ENCODE measurements at regions not wholly inside any gene's neighbourhood (a gene's known extent, or its start where the extent isn't known, plus 50 kb on each side); places are given as distances from the start of the nearest gene placed in this dataset.

DNA sequence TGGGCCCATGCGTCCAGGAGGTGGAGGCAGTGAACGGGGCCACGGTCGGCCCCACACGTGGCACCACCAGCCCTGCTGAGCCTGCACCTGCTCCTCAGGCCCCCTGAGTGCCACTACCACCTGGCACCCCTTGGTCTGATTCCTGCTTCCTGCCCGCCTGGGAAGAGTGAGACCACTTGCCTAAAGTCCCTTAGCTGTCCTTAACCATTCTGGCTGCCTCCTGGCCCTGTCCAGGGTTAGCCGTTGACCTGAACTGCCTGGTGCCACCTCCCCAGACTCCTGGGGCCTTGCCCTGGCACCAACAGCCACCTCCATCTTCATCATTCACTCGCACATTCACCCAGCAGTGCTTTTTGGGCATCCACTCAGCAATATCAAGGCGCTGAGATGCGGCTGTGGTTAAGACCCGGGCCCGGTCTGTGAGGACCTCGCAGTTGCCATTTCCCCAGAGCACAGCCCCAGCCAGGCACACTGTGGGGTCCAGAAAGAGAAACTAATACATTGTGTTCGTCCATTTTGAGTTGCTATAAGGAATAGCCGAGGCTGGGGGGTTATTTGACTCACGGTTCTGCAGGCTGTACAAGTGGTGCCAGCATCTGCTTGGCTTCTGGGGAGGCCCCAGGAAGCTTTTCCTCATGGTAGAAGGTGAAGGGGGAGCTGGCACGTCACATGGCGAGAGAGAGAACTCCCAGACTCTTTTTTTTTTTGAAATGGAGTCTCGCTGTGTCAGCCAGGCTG, 318.4 kb downstream of the SEC14L1 start:
- DNase-seq (ENCODE audit: low read depth, low spot score): peak; percentile 42
- in situ Hi-C loops (cut with HindIII; ENCODE audit: low pct_unique_long_range_greater_than_20kb, low sequenced_read_pairs): loop anchor here (10.0 kb wide), 1 partner anchor 114 kb away; no protein-coding TSS in a partner anchor

- no peak for DNase-seq (ENCODE audit: low read depth, low spot score)
- in situ Hi-C loops (cut with HindIII; ENCODE audit: low pct_unique_long_range_greater_than_20kb, low sequenced_read_pairs): no loop called here
These were observed 319.8 kb downstream of the SEC14L1 start for GRCh38 chr17:77460514-77461046.

DNA sequence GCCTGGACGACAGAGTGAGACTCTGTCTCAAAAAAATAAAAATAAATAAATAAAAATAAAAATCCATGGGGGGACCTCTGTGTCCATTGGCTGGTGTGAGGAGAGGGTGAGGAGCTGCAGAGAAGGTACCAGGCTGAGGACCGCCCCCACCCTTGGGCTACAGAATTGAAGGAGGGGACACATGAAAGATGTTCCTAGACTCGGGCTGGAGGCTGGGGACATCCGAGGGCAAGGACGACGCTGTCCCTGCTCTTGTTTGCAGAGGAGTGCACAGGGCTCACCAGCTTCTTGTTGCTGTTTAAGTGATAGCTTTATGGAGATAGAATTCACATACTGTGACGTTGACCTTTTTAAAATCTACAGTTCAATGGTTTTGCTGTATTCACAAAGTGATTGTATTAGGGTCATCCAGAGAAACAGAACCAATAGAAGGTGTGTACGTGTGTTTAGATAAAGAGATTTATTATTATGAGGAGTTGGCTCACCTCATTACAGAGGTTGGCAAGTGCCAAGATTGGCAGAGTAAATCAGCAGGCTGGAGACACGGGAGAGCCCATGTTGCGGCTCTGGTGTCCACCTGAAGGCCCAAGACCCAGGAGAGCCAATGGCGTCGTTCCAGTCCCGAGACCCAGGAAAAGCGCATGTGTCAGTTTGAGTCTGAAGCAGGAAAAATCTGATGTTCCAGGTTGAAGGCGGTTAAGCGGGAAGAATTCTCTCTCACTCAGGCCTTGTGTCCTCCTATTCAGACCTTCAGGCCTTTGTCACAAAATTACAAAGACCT, 320.7 kb downstream of the SEC14L1 start:
- in situ Hi-C loops (cut with HindIII; ENCODE audit: low pct_unique_long_range_greater_than_20kb, low sequenced_read_pairs): no loop called here
- DNase-seq (ENCODE audit: low read depth, low spot score): no peak

- DNase-seq (ENCODE audit: low read depth, low spot score): no peak
- in situ Hi-C loops (cut with HindIII; ENCODE audit: low pct_unique_long_range_greater_than_20kb, low sequenced_read_pairs): no loop called here
These were observed 321.3 kb downstream of the SEC14L1 start for GRCh38 chr17:77462090-77462489.

DNA sequence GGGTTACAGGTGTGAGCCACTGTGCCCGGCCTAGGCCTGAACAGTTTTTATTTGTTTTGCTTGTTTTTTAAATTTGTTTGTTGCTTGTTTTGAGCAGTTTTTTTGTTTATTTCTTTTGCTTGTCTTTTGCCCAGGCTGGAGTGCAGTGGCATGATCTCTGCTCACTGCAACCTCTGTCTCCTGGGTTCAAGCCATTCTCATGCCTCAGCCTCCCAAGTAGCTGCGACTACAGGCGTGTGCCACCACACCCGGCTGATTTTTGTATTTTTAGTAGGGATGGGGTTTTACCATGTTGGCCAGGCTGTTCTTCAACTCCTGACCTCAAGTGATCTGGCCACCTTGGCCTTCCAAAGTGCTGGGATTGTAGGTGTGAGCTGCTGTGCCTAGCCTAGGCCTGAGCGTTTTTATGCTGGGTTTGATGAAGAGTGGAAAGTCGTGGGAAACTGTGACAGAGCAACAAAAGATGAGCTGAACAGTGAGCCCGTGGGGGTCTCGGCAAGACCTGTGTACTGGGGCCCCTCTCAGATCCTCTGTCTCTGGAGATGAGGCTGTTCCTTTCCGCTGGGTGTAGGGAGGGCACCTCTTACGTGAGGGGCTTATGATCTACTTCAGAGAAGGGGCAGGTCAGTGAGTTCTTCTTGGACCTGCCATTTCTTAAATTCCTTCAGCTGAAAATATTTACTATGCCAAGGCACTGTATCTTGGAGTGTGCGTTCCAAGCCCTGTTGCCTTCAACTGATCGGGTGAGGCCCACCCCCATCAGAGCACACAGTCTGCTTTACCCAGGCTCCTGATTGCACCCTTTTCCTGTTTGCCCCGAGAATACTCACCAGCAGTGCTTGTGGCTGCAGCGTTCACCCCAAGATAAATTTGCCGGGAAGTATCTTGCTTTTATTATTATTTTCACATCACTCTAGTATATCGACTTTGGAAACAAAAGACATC, 322.1 kb downstream of the SEC14L1 start:
- in situ Hi-C loops (cut with HindIII; ENCODE audit: low pct_unique_long_range_greater_than_20kb, low sequenced_read_pairs): no loop called here
- DNase-seq (ENCODE audit: low read depth, low spot score): no peak

DNA sequence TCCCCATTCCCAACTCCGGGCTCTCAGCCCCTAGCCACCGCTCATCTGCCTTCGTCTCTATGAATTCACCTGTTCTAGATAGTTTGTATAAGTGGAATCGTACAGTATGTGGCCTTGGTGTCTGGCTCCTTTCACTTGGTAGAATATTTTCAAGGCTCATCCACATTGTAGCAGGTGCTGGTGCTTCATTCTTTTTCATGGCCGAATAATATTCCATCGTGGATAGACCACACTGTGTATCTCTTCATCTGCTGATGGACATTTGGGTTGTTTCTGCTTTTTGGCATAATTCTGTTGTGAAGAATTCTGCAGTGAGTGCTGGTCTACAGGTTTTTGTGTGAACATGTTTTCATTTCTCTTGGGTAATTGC, 324.2 kb downstream of the SEC14L1 start:
- DNase-seq (ENCODE audit: low read depth, low spot score): no peak
- in situ Hi-C loops (cut with HindIII; ENCODE audit: low pct_unique_long_range_greater_than_20kb, low sequenced_read_pairs): no loop called here

- DNase-seq (ENCODE audit: low read depth, low spot score): peak; percentile 48
These were observed 324.7 kb downstream of the SEC14L1 start for GRCh38 chr17:77465358-77466041.

DNA sequence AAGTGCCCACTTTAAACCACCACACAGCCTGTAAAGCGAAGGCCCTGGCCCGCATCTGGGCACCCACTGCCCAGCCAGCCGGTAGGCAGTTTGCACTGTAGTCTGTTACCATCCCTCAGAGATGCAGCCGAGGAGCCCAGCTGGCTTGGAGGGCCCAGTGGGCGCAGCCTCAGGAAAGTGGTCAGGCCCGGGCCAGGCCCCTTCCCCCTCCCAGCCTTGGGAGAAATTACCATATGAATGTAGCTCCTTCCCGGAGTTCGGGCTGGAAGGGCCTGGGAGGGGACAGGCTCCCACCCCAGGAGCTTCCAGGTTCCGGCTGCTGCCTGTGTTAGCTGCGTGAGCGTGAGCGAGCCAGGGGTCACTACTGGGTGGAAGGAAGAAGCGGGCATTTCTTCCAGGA, 325.4 kb downstream of the SEC14L1 start:
- DNase-seq (ENCODE audit: low read depth, low spot score): no peak
- in situ Hi-C loops (cut with HindIII; ENCODE audit: low pct_unique_long_range_greater_than_20kb, low sequenced_read_pairs): no loop called here

More at GRCh38 chr17:77465358-77466041, 324.7 kb downstream of the SEC14L1 start:
- in situ Hi-C loops (cut with HindIII; ENCODE audit: low pct_unique_long_range_greater_than_20kb, low sequenced_read_pairs): no loop called here

DNA sequence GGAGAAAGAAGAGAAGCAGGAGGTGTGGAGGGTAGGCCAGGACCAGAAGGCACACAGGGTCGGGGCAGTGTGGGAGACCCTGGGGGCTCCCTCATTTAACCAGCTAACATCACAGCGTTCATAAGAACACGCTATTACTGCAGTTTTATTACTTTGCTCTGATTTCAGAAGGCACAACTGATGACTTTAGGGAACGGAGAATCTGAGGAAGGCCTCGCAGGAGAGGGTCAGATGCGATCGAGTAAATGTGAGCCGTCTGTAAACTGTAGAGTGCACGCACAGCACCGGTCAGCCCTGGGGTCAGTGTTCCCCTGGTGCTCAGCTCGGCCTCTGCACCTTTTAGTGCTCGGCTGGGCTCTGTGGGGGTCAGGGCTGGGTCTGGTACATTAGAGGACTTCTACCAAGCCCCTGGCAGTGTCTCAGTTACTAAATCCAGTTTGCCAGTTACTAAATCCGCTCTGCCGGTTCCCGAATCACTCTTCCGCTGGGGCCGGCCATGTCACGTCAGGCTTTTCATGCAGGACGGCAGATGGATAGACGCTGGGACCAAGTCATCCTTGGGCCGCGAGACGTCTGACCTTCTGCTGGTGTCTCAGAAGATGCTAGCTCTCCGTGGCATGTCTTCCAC, 325.9 kb downstream of the SEC14L1 start:
- in situ Hi-C loops (cut with HindIII; ENCODE audit: low pct_unique_long_range_greater_than_20kb, low sequenced_read_pairs): no loop called here
- no peak for DNase-seq (ENCODE audit: low read depth, low spot score)

DNA sequence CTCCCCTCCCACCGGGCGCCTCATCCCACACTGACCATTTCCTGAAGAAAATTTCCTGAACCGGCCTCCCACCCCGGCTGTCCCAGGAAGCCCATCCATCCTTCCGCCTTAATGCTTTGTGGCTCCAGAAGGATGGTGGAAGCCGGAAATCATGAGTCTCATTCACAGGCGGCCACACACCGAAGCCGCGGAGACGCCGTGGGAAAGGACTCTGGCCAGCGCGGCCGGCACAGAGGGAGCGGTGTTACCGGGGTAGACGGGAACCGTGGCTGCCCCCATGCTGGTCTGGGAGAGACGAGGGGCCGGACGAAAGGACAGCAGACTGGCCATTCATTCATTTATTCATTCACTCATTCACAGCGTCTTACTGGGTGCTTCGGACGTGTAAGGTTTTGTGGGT, 326.8 kb downstream of the SEC14L1 start:
- in situ Hi-C loops (cut with HindIII; ENCODE audit: low pct_unique_long_range_greater_than_20kb, low sequenced_read_pairs): no loop called here
- no peak for DNase-seq (ENCODE audit: low read depth, low spot score)

- DNase-seq (ENCODE audit: low read depth, low spot score): no peak
- in situ Hi-C loops (cut with HindIII; ENCODE audit: low pct_unique_long_range_greater_than_20kb, low sequenced_read_pairs): no loop called here
These were observed 328.1 kb downstream of the SEC14L1 start for GRCh38 chr17:77468897-77469296.

GRCh38 chr17:77470330-77470786, 329.6 kb downstream of the SEC14L1 start:
- no peak for DNase-seq (ENCODE audit: low read depth, low spot score)
- in situ Hi-C loops (cut with HindIII; ENCODE audit: low pct_unique_long_range_greater_than_20kb, low sequenced_read_pairs): no loop called here

DNA sequence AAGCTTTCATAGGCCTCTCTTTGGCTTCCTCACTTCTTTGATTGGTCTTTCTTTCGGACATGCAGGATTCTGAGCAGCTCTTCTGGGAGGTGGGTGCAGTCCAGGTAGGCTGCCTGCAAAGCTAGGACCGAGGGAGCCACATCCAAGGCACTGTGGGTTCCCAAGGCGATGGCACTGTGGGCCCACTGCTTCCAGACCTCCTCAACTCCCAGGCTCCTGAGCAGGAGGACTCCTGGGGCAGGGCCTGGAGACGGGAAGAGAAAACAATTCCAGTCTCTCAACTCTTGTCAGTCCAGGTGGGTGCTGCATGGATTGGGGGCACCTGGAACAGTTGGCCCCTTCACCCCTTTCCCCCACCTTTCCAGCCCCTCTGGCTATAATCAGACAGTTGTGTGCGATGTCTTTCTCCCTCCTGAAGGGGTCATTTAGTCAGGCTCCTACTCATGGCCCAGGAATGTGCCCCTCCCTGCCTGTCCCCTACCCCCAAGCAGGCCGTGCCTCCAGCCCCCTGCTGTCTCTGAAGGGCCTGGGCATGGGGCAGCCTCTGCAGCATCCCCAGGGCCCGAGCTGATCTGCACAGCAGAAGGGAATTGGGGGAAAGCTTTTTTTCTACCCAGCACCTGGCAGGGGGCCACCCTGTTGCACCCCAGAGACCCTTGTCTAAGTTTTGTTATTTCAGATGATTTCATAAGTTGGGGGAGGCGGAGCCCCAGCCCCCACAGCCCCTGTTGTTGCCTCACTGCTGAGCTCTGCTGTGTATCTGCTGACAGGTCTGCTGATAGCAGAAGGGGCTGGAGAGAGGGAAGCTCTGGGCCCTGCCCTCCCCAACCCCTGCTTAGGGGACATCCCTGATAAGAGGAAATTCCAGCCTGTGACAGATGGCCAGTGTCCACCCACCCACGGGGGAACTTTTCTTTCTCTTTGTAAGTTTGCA, 330.3 kb downstream of the SEC14L1 start:
- in situ Hi-C loops (cut with HindIII; ENCODE audit: low pct_unique_long_range_greater_than_20kb, low sequenced_read_pairs): no loop called here
- DNase-seq (ENCODE audit: low read depth, low spot score): no peak

- in situ Hi-C loops (cut with HindIII; ENCODE audit: low pct_unique_long_range_greater_than_20kb, low sequenced_read_pairs): no loop called here
- peak; percentile 87 for DNase-seq (ENCODE audit: low read depth, low spot score)
These were observed 331.3 kb downstream of the SEC14L1 start for GRCh38 chr17:77471984-77472461.

DNA sequence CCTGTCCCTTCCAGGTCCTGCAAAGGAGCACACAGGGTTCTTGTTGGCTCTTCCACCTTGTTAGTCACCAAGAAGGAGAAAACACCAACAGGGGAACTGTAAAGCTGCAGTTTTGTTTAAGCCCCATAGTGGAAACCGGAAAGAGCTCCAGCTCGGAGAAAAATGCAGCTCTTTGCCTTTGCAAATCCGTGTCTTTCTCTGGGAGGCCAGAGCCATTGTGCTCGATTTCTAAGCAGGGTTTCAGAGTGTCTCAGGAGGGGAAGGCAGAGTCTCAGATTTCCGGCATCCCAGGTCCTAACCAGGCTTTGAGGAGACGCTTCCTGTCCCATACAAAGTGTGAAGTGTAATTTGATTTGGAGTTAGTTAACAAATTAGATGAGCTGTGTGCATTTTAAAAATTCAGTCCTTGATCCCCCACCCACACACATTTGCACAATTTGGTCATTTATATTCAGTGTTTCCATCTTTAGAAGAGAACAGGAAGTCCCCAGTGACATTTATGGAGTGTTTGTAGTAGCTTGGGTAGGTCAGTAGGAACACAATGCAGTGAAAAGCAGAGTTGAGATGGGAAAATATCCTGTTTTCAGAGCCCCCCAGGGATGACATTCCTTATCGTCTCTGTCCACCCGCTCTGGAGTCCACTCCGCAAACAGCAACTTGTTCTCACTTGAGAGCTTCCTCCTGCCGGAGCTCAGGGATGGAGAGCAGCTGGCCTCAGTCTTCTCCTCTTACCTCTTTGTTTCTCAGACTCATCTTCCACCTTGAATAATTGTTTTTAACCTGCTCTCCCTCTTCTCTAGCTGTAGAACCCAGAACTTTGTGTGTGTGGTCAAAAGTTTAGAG, 331.9 kb downstream of the SEC14L1 start:
- in situ Hi-C loops (cut with HindIII; ENCODE audit: low pct_unique_long_range_greater_than_20kb, low sequenced_read_pairs): no loop called here
- DNase-seq (ENCODE audit: low read depth, low spot score): peak; percentile 57
